ENCODE measurements at regions not wholly inside any gene's neighbourhood (a gene's known extent, or its start where the extent isn't known, plus 50 kb on each side); places are given as distances from the start of the nearest gene placed in this dataset.

- TF ChIP-seq CTCF (IDR thresholded peaks at IDR 0.05) (no peak), POLR2A (IDR thresholded peaks at IDR 0.05) (no peak), EP300 (IDR thresholded peaks at IDR 0.05) (no peak), POLR2AphosphoS5 (IDR thresholded peaks at IDR 0.05) (no peak)
Measured at GRCh38 chr13:111406636-111407035, 86.2 kb downstream of the TEX29 start.

All from stomach (tissue), 4 donors.